ENCODE measurements at regions not wholly inside any gene's neighbourhood (a gene's known extent, or its start where the extent isn't known, plus 50 kb on each side); places are given as distances from the start of the nearest gene placed in this dataset.

- no peaks in the 10 kb centered on the region for H3K36me3 ChIP-seq
- DNase-seq: no peak
- intact Hi-C loops (cut with DNase I; ENCODE audit: low total_unique reads): no loop called here
- H3K9me3 ChIP-seq: no peaks in the 10 kb centered on the region
- TF ChIP-seq POLR2A (IDR thresholded peaks at IDR 0.05) (no peak), POLR2AphosphoS5 (IDR thresholded peaks at IDR 0.05) (no peak), EP300 (IDR thresholded peaks at IDR 0.05) (no peak)
- TF ChIP-seq, protein P1, sequence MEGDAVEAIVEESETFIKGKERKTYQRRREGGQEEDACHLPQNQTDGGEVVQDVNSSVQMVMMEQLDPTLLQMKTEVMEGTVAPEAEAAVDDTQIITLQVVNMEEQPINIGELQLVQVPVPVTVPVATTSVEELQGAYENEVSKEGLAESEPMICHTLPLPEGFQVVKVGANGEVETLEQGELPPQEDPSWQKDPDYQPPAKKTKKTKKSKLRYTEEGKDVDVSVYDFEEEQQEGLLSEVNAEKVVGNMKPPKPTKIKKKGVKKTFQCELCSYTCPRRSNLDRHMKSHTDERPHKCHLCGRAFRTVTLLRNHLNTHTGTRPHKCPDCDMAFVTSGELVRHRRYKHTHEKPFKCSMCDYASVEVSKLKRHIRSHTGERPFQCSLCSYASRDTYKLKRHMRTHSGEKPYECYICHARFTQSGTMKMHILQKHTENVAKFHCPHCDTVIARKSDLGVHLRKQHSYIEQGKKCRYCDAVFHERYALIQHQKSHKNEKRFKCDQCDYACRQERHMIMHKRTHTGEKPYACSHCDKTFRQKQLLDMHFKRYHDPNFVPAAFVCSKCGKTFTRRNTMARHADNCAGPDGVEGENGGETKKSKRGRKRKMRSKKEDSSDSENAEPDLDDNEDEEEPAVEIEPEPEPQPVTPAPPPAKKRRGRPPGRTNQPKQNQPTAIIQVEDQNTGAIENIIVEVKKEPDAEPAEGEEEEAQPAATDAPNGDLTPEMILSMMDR (IDR thresholded peaks at IDR 0.05): no peak
- no peak overlapping the region for H3K4me3 ChIP-seq
- peaks cover 0 to 20% (median 6%) of the 10 kb centered on the region in 3 donors for H3K27me3 ChIP-seq
- H3K4me1 ChIP-seq: peaks cover 0 to 5% (median 0%) of the 10 kb centered on the region in 4 donors
- H3K27ac ChIP-seq: no peak overlapping the region
- WGBS, 5 donors: 54 to 67% (median 56%) methylated on average over 25 to 30 of the region's 30 CpGs
Observed at GRCh38 chr20:57835588-57836455, 126.0 kb upstream of the PMEPA1 start.

GRCh38 chr20:57835074-57835452 lies 125.2 kb upstream of the PMEPA1 start:
- Histone ChIP-seq H3K9me3 (no peaks in the 10 kb centered on the region), H3K4me1 (peaks cover 0 to 5% (median 0%) of the 10 kb centered on the region in 4 donors), H3K36me3 (no peaks in the 10 kb centered on the region), H3K27ac (no peak overlapping the region), H3K4me3 (no peak overlapping the region), H3K27me3 (peaks cover 0 to 20% (median 6%) of the 10 kb centered on the region in 3 donors)
- DNase-seq: no peak
- intact Hi-C loops (cut with DNase I; ENCODE audit: low total_unique reads): no loop called here
- no peak for TF ChIP-seq POLR2AphosphoS5 (IDR thresholded peaks at IDR 0.05)
- TF ChIP-seq, protein P1 (IDR thresholded peaks at IDR 0.05): no peak
- no peak for TF ChIP-seq POLR2A (IDR thresholded peaks at IDR 0.05)
- TF ChIP-seq EP300 (IDR thresholded peaks at IDR 0.05): no peak
- WGBS, 5 donors: 71 to 94% (median 81%) methylated on average over 1 of the region's 1 CpG

- Histone ChIP-seq H3K27ac (no peak overlapping the region), H3K36me3 (no peaks in the 10 kb centered on the region), H3K27me3 (peaks cover 0 to 20% (median 6%) of the 10 kb centered on the region in 3 donors), H3K9me3 (no peaks in the 10 kb centered on the region), H3K4me3 (no peak overlapping the region), H3K4me1 (peaks cover 0 to 5% (median 0%) of the 10 kb centered on the region in 4 donors)
- 76 to 81% (median 79%) methylated on average over 16 to 17 of the region's 17 CpGs for WGBS, 5 donors
- intact Hi-C loops (cut with DNase I; ENCODE audit: low total_unique reads): no loop called here
- DNase-seq: no peak
- TF ChIP-seq POLR2A (IDR thresholded peaks at IDR 0.05): no peak
- TF ChIP-seq POLR2AphosphoS5 (IDR thresholded peaks at IDR 0.05): no peak
- no peak for TF ChIP-seq EP300 (IDR thresholded peaks at IDR 0.05)
- TF ChIP-seq, protein P1 (IDR thresholded peaks at IDR 0.05): no peak
Observed at GRCh38 chr20:57834306-57835073, 124.7 kb upstream of the PMEPA1 start.

- WGBS, 5 donors: 74 to 86% (median 82%) methylated on average over 8 of the region's 8 CpGs
Observed at GRCh38 chr20:57831993-57832585, 122.3 kb upstream of the PMEPA1 start.

More at GRCh38 chr20:57831993-57832585, 122.3 kb upstream of the PMEPA1 start:
- no peaks in the 10 kb centered on the region for H3K4me1 ChIP-seq
- H3K4me3 ChIP-seq: no peak overlapping the region
- no peak for DNase-seq
- peaks cover 0 to 20% (median 6%) of the 10 kb centered on the region in 3 donors for H3K27me3 ChIP-seq
- H3K9me3 ChIP-seq: no peaks in the 10 kb centered on the region
- H3K36me3 ChIP-seq: no peaks in the 10 kb centered on the region
- no peak for TF ChIP-seq EP300 (IDR thresholded peaks at IDR 0.05)
- TF ChIP-seq, protein P1 (IDR thresholded peaks at IDR 0.05): no peak
- TF ChIP-seq POLR2AphosphoS5 (IDR thresholded peaks at IDR 0.05): no peak
- no peak for TF ChIP-seq POLR2A (IDR thresholded peaks at IDR 0.05)
- H3K27ac ChIP-seq: no peak overlapping the region
- intact Hi-C loops (cut with DNase I; ENCODE audit: low total_unique reads): no loop called here
